Midbrain (tissue), 1 donor: ENCODE measurements at regions not wholly inside any gene's neighbourhood (a gene's known extent, or its start where the extent isn't known, plus 50 kb on each side); places are given as distances from the start of the nearest gene placed in this dataset.
"Not testable (repeated sequence)": the region's sequence is repeated elsewhere in the genome, so short reads cannot be mapped to it uniquely, and the experiment has no call there.

Experiments used
- DNase-seq: peaks from one replicate; lab custom pipeline; 2025; lab: John Stamatoyannopoulos, UW

- DNase-seq = not testable (repeated sequence)
Measured at GRCh38 chrX:71822314-71822713, 59.2 kb downstream of the CXorf49B start.

- DNase-seq = no peak
Measured at GRCh38 chrX:71823391-71824057, 60.4 kb downstream of the CXorf49B start.

- no peak for DNase-seq
Measured at GRCh38 chrX:71828086-71828485, 64.9 kb downstream of the CXorf49B start.

GRCh38 chrX:71838092-71838491 is 72.6 kb upstream of the NHSL2 start:
- not testable (repeated sequence) for DNase-seq

GRCh38 chrX:71846429-71846828 is 64.2 kb upstream of the NHSL2 start:
- no peak for DNase-seq

GRCh38 chrX:71852182-71852581 is 58.5 kb upstream of the NHSL2 start:
- no peak for DNase-seq

- peak; percentile 20 for DNase-seq
Measured at GRCh38 chrX:71859637-71860036, 51.0 kb upstream of the NHSL2 start.
